Erythroblast (primary cell): ENCODE measurements at regions not wholly inside any gene's neighbourhood (a gene's known extent, or its start where the extent isn't known, plus 50 kb on each side); places are given as distances from the start of the nearest gene placed in this dataset.
"Not testable (repeated sequence)": the region's sequence is repeated elsewhere in the genome, so short reads cannot be mapped to it uniquely, and the experiment has no call there.

Source experiments
- DNase-seq, 2 experiments: peaks; one replicate each; lab custom pipeline; 2025; lab: John Stamatoyannopoulos, UW
- GATA1 ChIP-seq: IDR thresholded peaks from 2 replicates; pipeline ENCODE4 v1.6.1; 2011; ENCODE audit warnings: low read depth, mild to moderate bottlenecking, control low read depth, low read length, moderate library complexity
- POLR2A ChIP-seq: IDR thresholded peaks from 2 replicates; pipeline ENCODE4 v1.6.1; 2011; ENCODE audit warnings: mild to moderate bottlenecking, low read length

GRCh38 chr4:138113819-138114400 lies 128.2 kb downstream of the SLC7A11 start:
- TF ChIP-seq POLR2A (no peak), GATA1 (no peak)
- no peak for DNase-seq

- DNase-seq, result not testable (repeated sequence)
These were observed 129.3 kb downstream of the SLC7A11 start for GRCh38 chr4:138112890-138113289.

- no peak for TF ChIP-seq POLR2A
- no peak for TF ChIP-seq GATA1
- no peak for DNase-seq
These were observed 129.8 kb downstream of the SLC7A11 start for GRCh38 chr4:138112389-138112788.

GRCh38 chr4:138111462-138112000 lies 130.6 kb downstream of the SLC7A11 start:
- TF ChIP-seq POLR2A (no peak), GATA1 (no peak)
- DNase-seq, result no peak

- DNase-seq, result no peak
- TF ChIP-seq POLR2A (no peak), GATA1 (no peak)
These were observed 131.3 kb downstream of the SLC7A11 start for GRCh38 chr4:138110815-138111214.

GRCh38 chr4:138107023-138107422 lies 135.1 kb downstream of the SLC7A11 start:
- DNase-seq, result no peak
- TF ChIP-seq POLR2A, result no peak
- no peak for TF ChIP-seq GATA1

- no peak for TF ChIP-seq POLR2A
- no peak for DNase-seq
These were observed 136.8 kb downstream of the SLC7A11 start for GRCh38 chr4:138105331-138105730.

GRCh38 chr4:138104284-138104680 lies 137.9 kb downstream of the SLC7A11 start:
- TF ChIP-seq GATA1, result no peak
- no peak for TF ChIP-seq POLR2A
- DNase-seq, result no peak

GRCh38 chr4:138103597-138104283 lies 138.4 kb downstream of the SLC7A11 start:
- DNase-seq, result no peak
- TF ChIP-seq POLR2A, result no peak
- TF ChIP-seq GATA1, result no peak

GRCh38 chr4:138099385-138099784 lies 142.8 kb downstream of the SLC7A11 start:
- DNase-seq, result no peak
- TF ChIP-seq GATA1 (no peak), POLR2A (no peak)

GRCh38 chr4:138097912-138098600 lies 144.1 kb downstream of the SLC7A11 start:
- no peak for TF ChIP-seq GATA1
- TF ChIP-seq POLR2A, result no peak

GRCh38 chr4:138096384-138097062 lies 145.6 kb downstream of the SLC7A11 start:
- no peak for DNase-seq
- TF ChIP-seq POLR2A (no peak), GATA1 (no peak)

More at GRCh38 chr4:138097912-138098600, 144.1 kb downstream of the SLC7A11 start:
- no peak for DNase-seq

GRCh38 chr4:138095378-138095777 lies 146.8 kb downstream of the SLC7A11 start:
- TF ChIP-seq GATA1 (no peak), POLR2A (no peak)

GRCh38 chr4:138092060-138092459 lies 150.1 kb downstream of the SLC7A11 start:
- TF ChIP-seq GATA1 (no peak), POLR2A (no peak)
- DNase-seq, result no peak

More at GRCh38 chr4:138095378-138095777, 146.8 kb downstream of the SLC7A11 start:
- no peak for DNase-seq
